ENCODE measurements at regions not wholly inside any gene's neighbourhood (a gene's known extent, or its start where the extent isn't known, plus 50 kb on each side); places are given as distances from the start of the nearest gene placed in this dataset.

GRCh38 chr7:88495881-88496725 is 189.4 kb upstream of the STEAP4 start:
- no peak for DNase-seq

- DNase-seq: no peak
These were observed 185.5 kb upstream of the STEAP4 start for GRCh38 chr7:88492153-88492552.

DNA sequence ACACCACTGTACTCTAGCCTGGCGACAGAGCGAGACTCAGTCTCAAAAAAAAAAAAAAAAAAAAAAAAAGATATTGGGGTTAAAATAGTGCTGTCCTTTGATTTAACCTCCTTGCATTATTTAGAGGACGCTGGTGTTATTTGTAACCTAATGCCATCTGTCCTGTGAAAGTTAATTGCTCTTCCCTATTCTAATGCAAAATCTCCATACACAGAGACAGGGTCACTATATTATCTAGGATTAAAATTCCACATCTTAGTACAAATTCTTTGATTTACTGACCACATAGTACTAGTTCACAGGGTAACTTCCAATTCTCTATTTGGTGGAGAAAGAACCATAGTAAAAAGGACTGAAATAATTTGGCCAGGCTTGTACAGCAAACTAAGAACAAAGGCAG is 184.2 kb upstream of the STEAP4 start:
- DNase-seq: no peak

- DNase-seq: no peak
These were observed 183.5 kb upstream of the STEAP4 start for GRCh38 chr7:88490161-88490560.

GRCh38 chr7:88485821-88486220 is 179.1 kb upstream of the STEAP4 start:
- DNase-seq: peak; percentile 25

DNA sequence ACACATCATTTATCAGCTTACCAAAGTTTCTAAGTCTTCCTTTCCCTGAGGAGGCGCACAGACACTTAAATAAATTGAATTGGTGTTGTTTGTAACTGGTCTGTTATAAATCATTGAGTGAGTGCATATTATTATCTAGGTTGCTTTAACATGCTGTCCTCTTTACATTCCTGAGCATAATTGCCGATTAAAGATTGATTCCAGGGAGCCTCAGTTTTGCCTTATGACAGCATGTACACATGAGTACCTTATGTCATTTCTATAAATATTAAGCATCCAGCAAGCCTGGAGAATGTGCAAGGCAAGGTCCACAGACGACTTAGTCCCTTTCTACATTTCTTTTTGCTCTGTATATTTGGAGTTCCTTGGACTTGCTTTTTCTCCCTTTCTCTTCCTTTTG is 177.9 kb upstream of the STEAP4 start:
- no peak for DNase-seq

GRCh38 chr7:88480896-88481295 is 174.2 kb upstream of the STEAP4 start:
- peak; percentile 72 for DNase-seq

- DNase-seq: no peak
These were observed 173.6 kb upstream of the STEAP4 start for GRCh38 chr7:88480271-88480670.

- no peak for DNase-seq
These were observed 171.3 kb upstream of the STEAP4 start for GRCh38 chr7:88477976-88478375.

GRCh38 chr7:88465600-88465999 is 158.9 kb upstream of the STEAP4 start:
- DNase-seq: no peak

DNA sequence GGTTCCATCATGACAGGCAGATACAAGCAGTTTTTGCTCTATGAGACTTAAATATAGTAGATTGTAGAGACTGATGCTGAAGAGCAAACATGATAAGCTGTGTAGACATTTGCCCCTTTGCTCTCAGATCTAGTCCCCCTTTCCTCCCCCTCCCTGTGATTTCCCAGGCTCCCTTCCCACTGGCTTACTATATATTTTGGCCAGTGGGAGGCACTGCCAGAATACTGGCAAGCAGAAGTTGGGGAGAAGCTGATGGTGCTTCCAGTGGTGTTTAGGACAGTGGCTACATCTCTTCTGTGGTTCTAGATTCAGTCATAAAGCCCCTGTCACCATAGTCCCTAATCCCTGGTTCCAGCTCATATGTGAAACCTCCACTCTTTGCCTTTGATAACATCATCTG is 156.1 kb upstream of the STEAP4 start:
- DNase-seq: no peak

DNA sequence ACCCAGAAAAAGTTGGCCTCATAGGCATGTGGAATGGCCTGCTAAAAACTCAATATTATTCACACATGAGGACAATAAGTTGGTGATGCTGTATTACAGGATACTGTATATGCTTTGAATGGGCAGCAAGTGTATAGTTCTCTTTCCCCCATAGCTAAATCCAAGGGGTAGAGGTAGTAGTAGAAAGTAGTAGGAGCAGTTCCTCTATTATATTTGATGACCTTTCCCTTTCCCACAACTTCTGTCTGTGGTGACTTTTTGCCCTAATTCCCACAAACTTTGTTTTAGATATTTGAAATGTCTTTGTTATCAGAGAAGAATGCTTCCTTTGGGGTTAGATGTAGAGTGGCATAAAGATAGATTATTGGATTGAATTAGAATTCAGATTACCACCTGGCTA is 154.0 kb upstream of the STEAP4 start:
- no peak for DNase-seq

DNA sequence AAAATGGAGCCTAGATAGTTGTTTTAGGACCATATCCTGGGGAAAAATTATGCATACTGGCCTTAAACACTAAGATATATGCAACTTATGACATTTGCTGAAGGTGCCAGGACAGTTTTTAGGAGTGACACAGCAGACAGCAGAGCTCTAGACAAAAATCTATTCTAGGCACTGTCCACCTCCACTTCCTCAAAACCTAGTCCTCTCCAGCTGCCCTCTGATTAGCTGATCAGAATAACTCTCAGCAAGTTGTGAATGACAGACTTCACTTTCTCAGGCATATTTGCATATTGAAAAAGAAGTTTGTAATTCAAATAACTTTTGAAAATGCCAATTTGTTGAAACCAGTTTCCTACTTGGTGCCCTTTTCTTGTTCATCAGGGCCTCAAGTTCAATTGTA is 152.3 kb upstream of the STEAP4 start:
- DNase-seq: no peak

- no peak for DNase-seq
These were observed 151.6 kb upstream of the STEAP4 start for GRCh38 chr7:88458279-88458678.

DNA sequence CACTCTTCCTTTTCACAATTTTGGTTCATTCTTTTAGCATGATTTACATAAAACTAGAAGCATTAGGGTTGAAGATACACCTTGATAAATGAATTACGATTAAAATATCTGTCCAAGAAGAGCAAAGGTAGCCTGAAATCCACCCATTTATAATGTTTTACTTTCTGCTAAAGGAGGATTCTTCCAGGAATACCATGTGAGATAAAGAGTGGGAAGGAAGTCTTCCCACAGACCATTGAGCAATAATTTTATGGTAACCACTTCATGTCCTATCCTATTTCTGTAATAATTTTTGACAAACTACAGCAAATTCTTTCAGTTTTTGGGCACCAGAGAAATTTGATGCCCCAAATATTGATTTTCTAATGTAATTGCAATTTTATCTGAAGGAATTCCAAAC is 150.6 kb upstream of the STEAP4 start:
- no peak for DNase-seq

- no peak for DNase-seq
These were observed 149.8 kb upstream of the STEAP4 start for GRCh38 chr7:88456490-88456889.

GRCh38 chr7:88455696-88456095 is 149.0 kb upstream of the STEAP4 start:
- no peak for DNase-seq

- DNase-seq: no peak
These were observed 146.0 kb upstream of the STEAP4 start for GRCh38 chr7:88452646-88453045.

- DNase-seq: no peak
These were observed 144.2 kb upstream of the STEAP4 start for GRCh38 chr7:88450874-88451273.

- DNase-seq: no peak
These were observed 142.7 kb upstream of the STEAP4 start for GRCh38 chr7:88449410-88449809.

- DNase-seq: no peak
These were observed 135.7 kb upstream of the STEAP4 start for GRCh38 chr7:88442413-88442812.

DNA sequence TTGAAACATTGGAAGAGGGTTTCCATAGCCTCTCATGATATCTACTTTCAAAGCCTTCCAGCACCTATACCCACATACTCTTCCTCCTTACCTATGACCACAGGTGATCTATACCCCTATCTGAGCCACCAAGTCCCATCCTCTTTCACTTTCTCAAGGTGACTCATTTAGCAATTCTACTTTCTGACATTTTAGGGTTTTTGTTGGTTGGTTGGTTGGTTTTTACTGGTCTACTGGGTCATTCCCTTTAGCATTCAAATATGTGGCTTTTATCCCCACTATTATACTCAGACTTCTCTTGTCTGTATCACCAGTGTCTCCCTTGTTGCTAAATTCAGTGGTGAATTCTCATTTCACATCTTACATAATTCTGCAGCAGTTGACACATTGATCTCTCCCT is 130.4 kb upstream of the STEAP4 start:
- no peak for DNase-seq

DNA sequence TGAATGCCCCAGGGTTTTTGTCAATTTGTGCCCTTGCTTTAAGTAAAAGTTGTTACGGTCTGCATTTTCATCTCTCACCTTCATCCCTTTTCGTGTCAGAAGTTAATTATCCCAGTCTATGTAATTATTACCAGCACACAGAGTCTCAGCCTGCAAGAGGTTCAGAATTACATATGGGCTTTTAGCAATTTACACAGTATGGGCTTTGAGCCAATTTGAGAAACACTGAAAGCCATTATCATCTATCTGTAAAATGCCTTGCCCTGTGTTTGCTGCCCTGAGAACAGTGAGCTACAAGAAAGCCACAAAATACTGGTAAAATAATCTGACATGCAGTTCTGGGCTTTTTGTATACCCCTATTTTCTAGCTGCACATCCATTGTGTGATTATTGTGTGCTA is 125.6 kb upstream of the STEAP4 start:
- no peak for DNase-seq

GRCh38 chr7:88431882-88432281 is 125.2 kb upstream of the STEAP4 start:
- no peak for DNase-seq

- DNase-seq: no peak
These were observed 122.7 kb upstream of the STEAP4 start for GRCh38 chr7:88429382-88429781.
